Esophagus muscularis mucosa (tissue), 4 donors: ENCODE measurements at regions not wholly inside any gene's neighbourhood (a gene's known extent, or its start where the extent isn't known, plus 50 kb on each side); places are given as distances from the start of the nearest gene placed in this dataset.
"Not testable (repeated sequence)": the region's sequence is repeated elsewhere in the genome, so short reads cannot be mapped to it uniquely, and the experiment has no call there.

ENCODE experiments used
- CTCF ChIP-seq, 3 experiments: fragments of 200-600 bp in 2 of 3; fragments of 450-650 bp in 1 of 3; sonication (generic) in 2 of 3; IDR thresholded peaks; one replicate each; pipeline ENCODE4 v1.5.1; 2017 to 2019; ENCODE audit warnings: antibody characterized with exemption in 3 of 3, mild to moderate bottlenecking in 2 of 3, moderate library complexity in 1 of 3
- EP300 ChIP-seq: sonication (generic); formaldehyde crosslinking; IDR thresholded peaks from one replicate; pipeline ENCODE4 v1.6.1; 2017; ENCODE audit warnings: antibody characterized with exemption
- POLR2AphosphoS5 ChIP-seq, 2 donors: sonication (generic); formaldehyde crosslinking; IDR thresholded peaks; one replicate each; pipeline ENCODE4 v1.6.1; 2017; ENCODE audit warnings: antibody characterized with exemption in 2 of 2

DNA sequence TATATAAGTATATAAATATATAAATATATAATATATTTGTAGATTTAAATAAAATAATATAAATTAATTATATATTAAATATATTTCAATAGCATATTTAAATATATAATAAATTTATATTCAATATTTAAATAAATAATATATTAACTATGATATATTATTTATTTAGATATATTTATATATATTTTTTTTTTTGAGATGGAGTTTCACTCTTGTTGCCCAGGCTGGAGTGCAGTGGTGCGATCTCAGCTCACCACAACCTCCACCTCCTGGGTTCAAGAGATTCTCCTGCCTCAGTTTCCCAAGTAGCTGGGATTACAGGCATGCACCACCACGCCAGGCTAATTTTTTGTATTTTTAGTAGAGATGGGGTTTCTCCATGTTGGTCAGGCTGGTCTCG, 426.9 kb upstream of the LMCD1 start:
- not testable (repeated sequence) for TF ChIP-seq CTCF (IDR thresholded peaks at IDR 0.05); POLR2AphosphoS5 (IDR thresholded peaks at IDR 0.05); EP300
